HG03521 (cell line): ENCODE measurements at regions not wholly inside any gene's neighbourhood (a gene's known extent, or its start where the extent isn't known, plus 50 kb on each side); places are given as distances from the start of the nearest gene placed in this dataset.

Experiments
- ATAC-seq: cut with Tn5 transposase; IDR thresholded peaks from one replicate; pipeline ENCODE4 v1.9.1; 2021; ENCODE audit warnings: mild to moderate bottlenecking, moderate library complexity; ENCODE audit not compliant: unreplicated experiment

GRCh38 chr2:120401275-120402066 is 55.5 kb downstream of the INHBB start:
- ATAC-seq, result no peak

GRCh38 chr2:120402067-120402433 is 56.1 kb downstream of the INHBB start:
- ATAC-seq, result no peak

GRCh38 chr2:120402508-120402907 is 56.6 kb downstream of the INHBB start:
- no peak for ATAC-seq

- no peak for ATAC-seq
These were observed 57.3 kb downstream of the INHBB start for GRCh38 chr2:120403261-120403660.

GRCh38 chr2:120403676-120404075 is 57.7 kb downstream of the INHBB start:
- ATAC-seq, result no peak

GRCh38 chr2:120404274-120404673 is 58.3 kb downstream of the INHBB start:
- ATAC-seq, result no peak

GRCh38 chr2:120404941-120405758 is 59.2 kb downstream of the INHBB start:
- ATAC-seq, result no peak

- ATAC-seq, result no peak
These were observed 59.8 kb downstream of the INHBB start for GRCh38 chr2:120405759-120406099.

GRCh38 chr2:120406566-120406965 is 60.6 kb downstream of the INHBB start:
- ATAC-seq, result no peak

GRCh38 chr2:120410487-120410886 is 64.6 kb downstream of the INHBB start:
- ATAC-seq, result no peak

GRCh38 chr2:120415060-120415459 is 69.1 kb downstream of the INHBB start:
- no peak for ATAC-seq

- no peak for ATAC-seq
These were observed 70.0 kb downstream of the INHBB start for GRCh38 chr2:120415728-120416509.

- no peak for ATAC-seq
These were observed 72.3 kb downstream of the INHBB start for GRCh38 chr2:120418174-120418787.

- no peak for ATAC-seq
These were observed 73.1 kb downstream of the INHBB start for GRCh38 chr2:120419073-120419472.

- no peak for ATAC-seq
These were observed 74.0 kb downstream of the INHBB start for GRCh38 chr2:120419955-120420354.

GRCh38 chr2:120421126-120421829 is 75.3 kb downstream of the INHBB start:
- ATAC-seq, result no peak

- no peak for ATAC-seq
These were observed 75.9 kb downstream of the INHBB start for GRCh38 chr2:120421830-120422175.

GRCh38 chr2:120422465-120423160 is 76.7 kb downstream of the INHBB start:
- ATAC-seq, result no peak

GRCh38 chr2:120423167-120423943 is 77.4 kb downstream of the INHBB start:
- ATAC-seq, result no peak
